ENCODE measurements at regions not wholly inside any gene's neighbourhood (a gene's known extent, or its start where the extent isn't known, plus 50 kb on each side); places are given as distances from the start of the nearest gene placed in this dataset.
"Not testable (repeated sequence)": the region's sequence is repeated elsewhere in the genome, so short reads cannot be mapped to it uniquely, and the experiment has no call there.

- no peak for DNase-seq (ENCODE audit: low read depth)
- H3K4me3 ChIP-seq (ENCODE audit: low read depth, low read length) = no peak overlapping the region
- TF ChIP-seq CTCF (IDR thresholded peaks at IDR 0.05; ENCODE audit: control insufficient read depth, extremely low read depth, insufficient read depth) = no peak
Observed at GRCh38 chr2:105478670-105479069, 79.8 kb upstream of the FHL2 start.

- DNase-seq (ENCODE audit: low read depth); H3K4me3 ChIP-seq (ENCODE audit: low read depth, low read length): not testable (repeated sequence)
Observed at GRCh38 chr2:105477050-105477620, 78.3 kb upstream of the FHL2 start.

GRCh38 chr2:105473011-105473410 is 74.2 kb upstream of the FHL2 start:
- no peak for TF ChIP-seq CTCF (IDR thresholded peaks at IDR 0.05; ENCODE audit: control insufficient read depth, extremely low read depth, insufficient read depth)
- no peak for DNase-seq (ENCODE audit: low read depth)
- no peak overlapping the region for H3K4me3 ChIP-seq (ENCODE audit: low read depth, low read length)

DNA sequence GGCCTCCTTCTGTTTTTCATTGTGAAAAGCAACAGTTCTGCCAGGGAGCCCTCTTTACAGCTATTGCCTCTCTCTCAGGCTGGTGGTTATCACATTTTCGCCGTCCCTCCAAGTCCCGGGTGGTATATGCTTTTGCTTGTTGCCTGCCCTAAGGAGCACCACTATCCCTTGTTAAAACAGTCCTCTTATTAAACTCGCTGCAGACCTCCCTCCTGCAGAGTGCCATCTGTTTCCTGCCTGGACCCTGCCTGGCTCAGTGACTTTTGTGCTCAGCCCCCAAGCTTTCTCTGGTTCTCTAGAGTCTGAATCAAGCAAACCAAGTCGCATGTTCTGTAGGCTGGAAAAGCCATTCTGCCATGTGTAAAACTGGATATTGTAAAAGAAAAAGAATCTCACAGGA is 72.1 kb upstream of the FHL2 start:
- no peak for DNase-seq (ENCODE audit: low read depth)
- TF ChIP-seq CTCF (IDR thresholded peaks at IDR 0.05; ENCODE audit: control insufficient read depth, extremely low read depth, insufficient read depth) = no peak
- no peak overlapping the region for H3K4me3 ChIP-seq (ENCODE audit: low read depth, low read length)

- no peak for TF ChIP-seq CTCF (IDR thresholded peaks at IDR 0.05; ENCODE audit: control insufficient read depth, extremely low read depth, insufficient read depth)
- DNase-seq (ENCODE audit: low read depth) = no peak
- H3K4me3 ChIP-seq (ENCODE audit: low read depth, low read length) = no peak overlapping the region
Observed at GRCh38 chr2:105469781-105470180, 70.9 kb upstream of the FHL2 start.

- no peak for TF ChIP-seq CTCF (IDR thresholded peaks at IDR 0.05; ENCODE audit: control insufficient read depth, extremely low read depth, insufficient read depth)
- H3K4me3 ChIP-seq (ENCODE audit: low read depth, low read length) = no peak overlapping the region
Observed at GRCh38 chr2:105468582-105469042, 69.8 kb upstream of the FHL2 start.

GRCh38 chr2:105464325-105464724 is 65.5 kb upstream of the FHL2 start:
- DNase-seq (ENCODE audit: low read depth) = no peak
- no peak for TF ChIP-seq CTCF (IDR thresholded peaks at IDR 0.05; ENCODE audit: control insufficient read depth, extremely low read depth, insufficient read depth)
- no peak overlapping the region for H3K4me3 ChIP-seq (ENCODE audit: low read depth, low read length)

More at GRCh38 chr2:105468582-105469042, 69.8 kb upstream of the FHL2 start:
- no peak for DNase-seq (ENCODE audit: low read depth)

All from LNCaP clone FGC (cell line).